Omental fat pad (tissue), 3 donors: ENCODE measurements at regions not wholly inside any gene's neighbourhood (a gene's known extent, or its start where the extent isn't known, plus 50 kb on each side); places are given as distances from the start of the nearest gene placed in this dataset.

Experiments
- ATAC-seq: fragments of 150-250 bp; one replicate; pipeline ENCODE4 v1.9.1; 2016; ENCODE audit warnings: mild to moderate bottlenecking, moderate library complexity; ENCODE audit not compliant: low FRiP score
- DNase-seq: peaks from one replicate; pipeline ENCODE4 v3.0.0-alpha.2; 2019; ENCODE audit warnings: low spot score
- CTCF ChIP-seq, 3 donors: fragments of 450-650 bp; IDR thresholded peaks; one replicate each; pipeline ENCODE4 v1.5.1; 2016 to 2017; ENCODE audit warnings: antibody characterized with exemption in 3 of 3, mild to moderate bottlenecking in 3 of 3, moderate library complexity in 2 of 3

- DNase-seq = no peak
- no peak for TF ChIP-seq CTCF (IDR thresholded peaks at IDR 0.05)
- no peak for ATAC-seq
Observed at GRCh38 chr10:129024046-129024445, 443.0 kb upstream of the MGMT start.

GRCh38 chr10:129025787-129026186 lies 441.3 kb upstream of the MGMT start:
- ATAC-seq (no peak), DNase-seq (no peak)
- no peak for TF ChIP-seq CTCF (IDR thresholded peaks at IDR 0.05)

GRCh38 chr10:129027906-129028305 lies 439.1 kb upstream of the MGMT start:
- ATAC-seq (no peak), DNase-seq (no peak)
- no peak for TF ChIP-seq CTCF (IDR thresholded peaks at IDR 0.05)

- TF ChIP-seq CTCF (IDR thresholded peaks at IDR 0.05) = no peak
- ATAC-seq = no peak
- no peak for DNase-seq
Observed at GRCh38 chr10:129028451-129028850, 438.6 kb upstream of the MGMT start.

GRCh38 chr10:129029051-129029450 lies 438.0 kb upstream of the MGMT start:
- no peak for TF ChIP-seq CTCF (IDR thresholded peaks at IDR 0.05)
- DNase-seq = no peak
- no peak for ATAC-seq

GRCh38 chr10:129029851-129030602 lies 437.0 kb upstream of the MGMT start:
- no peak for DNase-seq
- TF ChIP-seq CTCF (IDR thresholded peaks at IDR 0.05) = no peak
- no peak for ATAC-seq

GRCh38 chr10:129030603-129030895 lies 436.5 kb upstream of the MGMT start:
- DNase-seq (no peak), ATAC-seq (no peak)
- no peak for TF ChIP-seq CTCF (IDR thresholded peaks at IDR 0.05)
